Keratinocyte (primary cell): ENCODE measurements at regions not wholly inside any gene's neighbourhood (a gene's known extent, or its start where the extent isn't known, plus 50 kb on each side); places are given as distances from the start of the nearest gene placed in this dataset.

Experiments used
- DNase-seq: peaks from one replicate; pipeline ENCODE4 v3.0.0-alpha.2; 2011; ENCODE audit warnings: low read depth, missing footprints, low spot score
- FAIRE-seq: peaks from 2 replicates; lab custom pipeline; 2011; peaks lifted over from hg19 to GRCh38; lab: Jason Lieb, UNC
- H2AFZ ChIP-seq: 2 replicates; pipeline ENCODE4 v1.6.0; 2012; ENCODE audit warnings: low read length, control low read depth, inconsistent platforms; ENCODE audit not compliant: control insufficient read depth
- H3K27ac ChIP-seq: 2 replicates; pipeline ENCODE4 v1.5.1; 2011; ENCODE audit warnings: low read length; ENCODE audit not compliant: control insufficient read depth, insufficient read depth
- H3K27me3 ChIP-seq: 3 replicates; pipeline ENCODE4 v1.6.0; 2011; ENCODE audit warnings: low read length; ENCODE audit not compliant: control insufficient read depth, insufficient read depth; ENCODE audit errors: extremely low read depth
- H3K36me3 ChIP-seq, 2 experiments: 2 replicates in 1 of 2; 3 replicates in 1 of 2; pipeline ENCODE4 v1.5.1; 2011; ENCODE audit warnings: low read length in 2 of 2, mild to moderate bottlenecking in 1 of 2; ENCODE audit not compliant: control insufficient read depth in 2 of 2, insufficient read depth in 2 of 2; ENCODE audit errors: extremely low read depth in 1 of 2
- H3K4me1 ChIP-seq: 3 replicates; pipeline ENCODE4 v1.5.1; 2011; ENCODE audit warnings: low read length; ENCODE audit not compliant: control insufficient read depth, insufficient read depth; ENCODE audit errors: extremely low read depth
- H3K4me2 ChIP-seq: 3 replicates; pipeline ENCODE4 v1.6.0; 2011; ENCODE audit warnings: low read depth, low read length; ENCODE audit not compliant: control insufficient read depth, insufficient read depth; ENCODE audit errors: extremely low read depth
- H3K4me3 ChIP-seq, 3 experiments: fragments of 200-600 bp in 1 of 3; sonication (generic) in 1 of 3; 2 replicates in 2 of 3; 3 replicates in 1 of 3; pipeline ENCODE4 v1.5.1; 2011 to 2016; ENCODE audit warnings: low read length in 3 of 3, mild to moderate bottlenecking in 3 of 3, control low read depth in 2 of 3, inconsistent platforms in 1 of 3, low read depth in 1 of 3, mixed read lengths in 1 of 3, mixed run types in 1 of 3, moderate library complexity in 1 of 3; ENCODE audit not compliant: control insufficient read depth in 2 of 3, insufficient read depth in 2 of 3; ENCODE audit errors: extremely low read depth in 1 of 3
- H3K79me2 ChIP-seq: 2 replicates; pipeline ENCODE4 v1.6.0; 2012; ENCODE audit warnings: low read length; ENCODE audit not compliant: control insufficient read depth, insufficient read depth
- H3K9ac ChIP-seq: 3 replicates; pipeline ENCODE4 v1.6.0; 2011; ENCODE audit warnings: low read length; ENCODE audit not compliant: control insufficient read depth, insufficient read depth; ENCODE audit errors: extremely low read depth
- H3K9me1 ChIP-seq: 3 replicates; pipeline ENCODE4 v1.6.0; 2011; ENCODE audit warnings: low read length; ENCODE audit not compliant: control insufficient read depth, insufficient read depth; ENCODE audit errors: extremely low read depth
- H3K9me3 ChIP-seq: 2 replicates; pipeline ENCODE4 v1.5.1; 2012; ENCODE audit warnings: low read depth, low read length; ENCODE audit not compliant: control insufficient read depth
- H4K20me1 ChIP-seq: 3 replicates; pipeline ENCODE4 v1.6.0; 2011; ENCODE audit warnings: low read length; ENCODE audit not compliant: control insufficient read depth, insufficient read depth; ENCODE audit errors: extremely low read depth
- EZH2 ChIP-seq: IDR thresholded peaks from one replicate; pipeline ENCODE4 v1.6.1; 2012; ENCODE audit warnings: inconsistent platforms, mild to moderate bottlenecking, low read length, moderate library complexity
- dilution Hi-C: fragments of 300-500 bp; cut with MboI; formaldehyde crosslinking; loops from one replicate; pipeline ENCODE4 v1.7.0; 2020; ENCODE audit warnings: low sequenced_read_pairs; ENCODE audit not compliant: extremely low pct_ligation_motif_present
- TF ChIP-seq, protein P1 (sequence below), 3 experiments: IDR thresholded peaks in 1 of 3; conservative IDR thresholded peaks in 1 of 3; optimal IDR thresholded peaks in 1 of 3; 2 replicates in 2 of 3; 3 replicates in 1 of 3; pipeline versions ENCODE3 to v1.5.1; 2011; ENCODE audit warnings: low read length in 3 of 3, mild to moderate bottlenecking in 3 of 3, moderate library complexity in 2 of 3, control low read depth in 1 of 3, inconsistent platforms in 1 of 3; ENCODE audit not compliant: insufficient read depth in 2 of 3; ENCODE audit errors: extremely low read depth in 1 of 3

DNA sequence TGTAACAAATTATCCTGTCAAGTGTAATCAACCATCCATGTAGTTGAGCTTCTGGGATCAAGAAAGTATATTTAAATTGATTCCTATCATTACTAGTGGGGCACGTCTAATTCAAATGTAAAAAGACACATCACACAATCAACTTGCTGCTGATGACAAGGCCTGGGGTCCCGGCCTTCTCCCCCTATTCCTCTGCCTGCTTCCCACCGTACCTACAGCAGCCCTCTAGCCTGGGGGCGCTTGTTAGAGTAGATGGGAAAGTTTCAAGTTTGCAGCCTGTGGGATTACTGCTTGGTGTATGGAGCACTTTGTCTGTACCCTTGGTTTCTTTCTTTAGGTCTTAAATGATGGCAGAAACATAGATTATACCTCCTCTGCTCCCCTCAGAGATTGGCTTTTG lies 333.3 kb upstream of the KYNU start:
- no peak for TF ChIP-seq EZH2
- TF ChIP-seq, protein P1, sequence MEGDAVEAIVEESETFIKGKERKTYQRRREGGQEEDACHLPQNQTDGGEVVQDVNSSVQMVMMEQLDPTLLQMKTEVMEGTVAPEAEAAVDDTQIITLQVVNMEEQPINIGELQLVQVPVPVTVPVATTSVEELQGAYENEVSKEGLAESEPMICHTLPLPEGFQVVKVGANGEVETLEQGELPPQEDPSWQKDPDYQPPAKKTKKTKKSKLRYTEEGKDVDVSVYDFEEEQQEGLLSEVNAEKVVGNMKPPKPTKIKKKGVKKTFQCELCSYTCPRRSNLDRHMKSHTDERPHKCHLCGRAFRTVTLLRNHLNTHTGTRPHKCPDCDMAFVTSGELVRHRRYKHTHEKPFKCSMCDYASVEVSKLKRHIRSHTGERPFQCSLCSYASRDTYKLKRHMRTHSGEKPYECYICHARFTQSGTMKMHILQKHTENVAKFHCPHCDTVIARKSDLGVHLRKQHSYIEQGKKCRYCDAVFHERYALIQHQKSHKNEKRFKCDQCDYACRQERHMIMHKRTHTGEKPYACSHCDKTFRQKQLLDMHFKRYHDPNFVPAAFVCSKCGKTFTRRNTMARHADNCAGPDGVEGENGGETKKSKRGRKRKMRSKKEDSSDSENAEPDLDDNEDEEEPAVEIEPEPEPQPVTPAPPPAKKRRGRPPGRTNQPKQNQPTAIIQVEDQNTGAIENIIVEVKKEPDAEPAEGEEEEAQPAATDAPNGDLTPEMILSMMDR (optimal IDR thresholded peaks at IDR 0.05 in 1 of 3, IDR thresholded peaks at IDR 0.05 in 1 of 3, conservative IDR thresholded peaks at IDR 0.05 in 1 of 3; ENCODE audit: extremely low read depth in 1 of 3, insufficient read depth in 2 of 3, low read length in 3 of 3) = no peak
- H3K4me1 ChIP-seq = no peaks in the 10 kb centered on the region
- H3K79me2 ChIP-seq = no peaks in the 10 kb centered on the region
- H4K20me1 ChIP-seq = no peaks in the 10 kb centered on the region
- no peaks in the 10 kb centered on the region for H3K36me3 ChIP-seq
- H3K9me3 ChIP-seq = no peaks in the 10 kb centered on the region
- dilution Hi-C loops = no loop called here
- no peak overlapping the region for H3K4me3 ChIP-seq
- no peak overlapping the region for H3K4me2 ChIP-seq
- no peak overlapping the region for H3K27ac ChIP-seq
- no peak for DNase-seq
- no peak overlapping the region for H3K9ac ChIP-seq
- no peaks in the 10 kb centered on the region for H3K27me3 ChIP-seq
- no peak overlapping the region for H2AFZ ChIP-seq
- FAIRE-seq = no peak
- no peaks in the 10 kb centered on the region for H3K9me1 ChIP-seq

- Histone ChIP-seq H3K36me3 (no peaks in the 10 kb centered on the region), H2AFZ (no peak overlapping the region), H3K27me3 (no peaks in the 10 kb centered on the region), H3K4me2 (no peak overlapping the region), H3K9me1 (no peaks in the 10 kb centered on the region), H3K4me1 (no peaks in the 10 kb centered on the region), H3K79me2 (no peaks in the 10 kb centered on the region), H3K4me3 (no peak overlapping the region), H4K20me1 (no peaks in the 10 kb centered on the region), H3K9me3 (no peaks in the 10 kb centered on the region), H3K27ac (no peak overlapping the region), H3K9ac (no peak overlapping the region)
- no peak for FAIRE-seq
- TF ChIP-seq EZH2 = no peak
- TF ChIP-seq, protein P1 (optimal IDR thresholded peaks at IDR 0.05 in 1 of 3, IDR thresholded peaks at IDR 0.05 in 1 of 3, conservative IDR thresholded peaks at IDR 0.05 in 1 of 3; ENCODE audit: extremely low read depth in 1 of 3, insufficient read depth in 2 of 3, low read length in 3 of 3) = no peak
- dilution Hi-C loops = no loop called here
- no peak for DNase-seq
These were observed 335.0 kb upstream of the KYNU start for GRCh38 chr2:142542431-142542910.
